Ovary (tissue), 3 donors: ENCODE measurements at regions not wholly inside any gene's neighbourhood (a gene's known extent, or its start where the extent isn't known, plus 50 kb on each side); places are given as distances from the start of the nearest gene placed in this dataset.

Experiments used
- EP300 ChIP-seq: sonication (generic); formaldehyde crosslinking; IDR thresholded peaks from one replicate; pipeline ENCODE4 v1.6.1; 2017; ENCODE audit warnings: antibody characterized with exemption
- POLR2A ChIP-seq: fragments of 450-650 bp; IDR thresholded peaks from one replicate; pipeline ENCODE4 v1.6.1; 2017; ENCODE audit warnings: antibody characterized with exemption, mild to moderate bottlenecking, moderate library complexity
- TF ChIP-seq, protein P1 (sequence below), 3 donors: fragments of 450-650 bp in 2 of 3; fragments of 200-600 bp in 1 of 3; IDR thresholded peaks; one replicate each; pipeline versions ENCODE4 v1.5.1 to v1.8.0; 2016 to 2022; ENCODE audit warnings: antibody characterized with exemption in 3 of 3, mild to moderate bottlenecking in 1 of 3
- donor health status: DM: no; HTN: no; CAD: no.

DNA sequence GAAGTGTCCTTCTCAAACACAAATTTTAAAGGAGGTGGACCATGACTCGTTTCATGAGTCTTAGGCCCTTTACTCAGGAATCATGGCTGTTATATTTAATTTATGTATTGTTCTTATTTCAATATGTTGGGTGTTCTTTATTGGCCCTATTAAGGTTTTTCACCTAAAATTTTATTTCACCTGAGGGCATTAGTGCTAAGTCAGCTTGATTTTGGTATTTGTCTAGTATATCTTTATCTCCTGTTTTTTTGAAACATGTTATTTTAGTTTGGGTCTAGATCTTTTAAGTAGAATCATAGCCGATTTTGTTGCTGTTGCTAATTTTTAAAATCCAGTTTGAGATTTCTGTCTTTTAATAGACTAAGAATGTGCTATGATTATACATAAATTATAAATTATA lies 430.4 kb downstream of the RPS6KC1 start:
- TF ChIP-seq EP300 (no peak), POLR2A (no peak)
- TF ChIP-seq, protein P1, sequence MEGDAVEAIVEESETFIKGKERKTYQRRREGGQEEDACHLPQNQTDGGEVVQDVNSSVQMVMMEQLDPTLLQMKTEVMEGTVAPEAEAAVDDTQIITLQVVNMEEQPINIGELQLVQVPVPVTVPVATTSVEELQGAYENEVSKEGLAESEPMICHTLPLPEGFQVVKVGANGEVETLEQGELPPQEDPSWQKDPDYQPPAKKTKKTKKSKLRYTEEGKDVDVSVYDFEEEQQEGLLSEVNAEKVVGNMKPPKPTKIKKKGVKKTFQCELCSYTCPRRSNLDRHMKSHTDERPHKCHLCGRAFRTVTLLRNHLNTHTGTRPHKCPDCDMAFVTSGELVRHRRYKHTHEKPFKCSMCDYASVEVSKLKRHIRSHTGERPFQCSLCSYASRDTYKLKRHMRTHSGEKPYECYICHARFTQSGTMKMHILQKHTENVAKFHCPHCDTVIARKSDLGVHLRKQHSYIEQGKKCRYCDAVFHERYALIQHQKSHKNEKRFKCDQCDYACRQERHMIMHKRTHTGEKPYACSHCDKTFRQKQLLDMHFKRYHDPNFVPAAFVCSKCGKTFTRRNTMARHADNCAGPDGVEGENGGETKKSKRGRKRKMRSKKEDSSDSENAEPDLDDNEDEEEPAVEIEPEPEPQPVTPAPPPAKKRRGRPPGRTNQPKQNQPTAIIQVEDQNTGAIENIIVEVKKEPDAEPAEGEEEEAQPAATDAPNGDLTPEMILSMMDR (IDR thresholded peaks at IDR 0.05), result no peak
